OCI-LY3 (cell line): ENCODE measurements at regions not wholly inside any gene's neighbourhood (a gene's known extent, or its start where the extent isn't known, plus 50 kb on each side); places are given as distances from the start of the nearest gene placed in this dataset.

Experiments used
- EZH2phosphoT487 ChIP-seq: fragments of 200-600 bp; shearing (Covaris generic); IDR thresholded peaks from 2 replicates; pipeline ENCODE4 v1.6.1; 2018; ENCODE audit warnings: antibody characterized with exemption, mixed run types, low read depth
- TF ChIP-seq, protein P1 (sequence below): fragments of 200-600, 300-600 bp; sonication (generic); IDR thresholded peaks from 2 replicates; pipeline ENCODE4 v1.5.1; 2014; ENCODE audit warnings: antibody characterized with exemption, low read length, low read depth

GRCh38 chr3:116639641-116640040 lies 69.9 kb upstream of the TUSC7 start:
- TF ChIP-seq, protein P1, sequence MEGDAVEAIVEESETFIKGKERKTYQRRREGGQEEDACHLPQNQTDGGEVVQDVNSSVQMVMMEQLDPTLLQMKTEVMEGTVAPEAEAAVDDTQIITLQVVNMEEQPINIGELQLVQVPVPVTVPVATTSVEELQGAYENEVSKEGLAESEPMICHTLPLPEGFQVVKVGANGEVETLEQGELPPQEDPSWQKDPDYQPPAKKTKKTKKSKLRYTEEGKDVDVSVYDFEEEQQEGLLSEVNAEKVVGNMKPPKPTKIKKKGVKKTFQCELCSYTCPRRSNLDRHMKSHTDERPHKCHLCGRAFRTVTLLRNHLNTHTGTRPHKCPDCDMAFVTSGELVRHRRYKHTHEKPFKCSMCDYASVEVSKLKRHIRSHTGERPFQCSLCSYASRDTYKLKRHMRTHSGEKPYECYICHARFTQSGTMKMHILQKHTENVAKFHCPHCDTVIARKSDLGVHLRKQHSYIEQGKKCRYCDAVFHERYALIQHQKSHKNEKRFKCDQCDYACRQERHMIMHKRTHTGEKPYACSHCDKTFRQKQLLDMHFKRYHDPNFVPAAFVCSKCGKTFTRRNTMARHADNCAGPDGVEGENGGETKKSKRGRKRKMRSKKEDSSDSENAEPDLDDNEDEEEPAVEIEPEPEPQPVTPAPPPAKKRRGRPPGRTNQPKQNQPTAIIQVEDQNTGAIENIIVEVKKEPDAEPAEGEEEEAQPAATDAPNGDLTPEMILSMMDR = no peak
- no peak for TF ChIP-seq EZH2phosphoT487
